NCI-H345 treated with DMSO at 0.1 percent for 48 hours (cell line): ENCODE measurements at regions not wholly inside any gene's neighbourhood (a gene's known extent, or its start where the extent isn't known, plus 50 kb on each side); places are given as distances from the start of the nearest gene placed in this dataset.

ENCODE experiments used
- DNase-seq: peaks from one replicate; lab custom pipeline; 2025; ENCODE audit not compliant: unreplicated experiment; lab: John Stamatoyannopoulos, UW

DNA sequence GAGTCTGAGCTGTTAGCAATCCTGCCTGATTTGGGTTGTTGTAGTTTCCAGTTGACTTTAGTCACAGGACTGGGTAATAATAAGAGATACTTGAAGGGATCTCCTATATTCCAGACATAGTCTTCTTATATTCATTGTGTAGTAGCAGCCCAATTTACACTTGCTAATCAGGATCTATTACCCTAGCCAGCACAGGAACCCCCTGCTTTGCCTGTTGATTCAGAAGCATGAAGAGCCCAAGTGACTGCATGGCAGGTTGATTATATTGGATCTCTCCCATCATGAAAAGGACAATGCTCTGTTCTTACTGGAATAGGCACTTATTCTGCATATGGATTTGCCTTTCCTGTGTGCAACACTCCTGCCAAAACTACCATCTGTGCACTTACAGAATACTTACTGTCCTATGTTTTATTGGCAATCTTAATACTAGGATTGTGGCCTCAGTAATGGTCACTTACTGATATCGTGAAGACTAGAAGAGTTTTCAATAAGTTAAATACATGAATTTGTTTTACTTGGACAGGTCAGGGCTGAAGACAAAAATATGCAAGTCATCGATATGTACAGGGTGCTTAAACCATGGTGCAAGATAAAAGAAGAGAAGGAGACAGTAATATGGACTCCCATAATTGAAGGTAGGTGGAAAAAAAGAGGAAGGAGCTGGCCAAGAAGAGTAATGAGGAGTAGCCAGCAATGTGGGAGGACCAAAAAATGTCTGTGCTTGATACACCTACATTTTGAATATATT is 304.1 kb downstream of the MCTP2 start:
- no peak for DNase-seq

DNA sequence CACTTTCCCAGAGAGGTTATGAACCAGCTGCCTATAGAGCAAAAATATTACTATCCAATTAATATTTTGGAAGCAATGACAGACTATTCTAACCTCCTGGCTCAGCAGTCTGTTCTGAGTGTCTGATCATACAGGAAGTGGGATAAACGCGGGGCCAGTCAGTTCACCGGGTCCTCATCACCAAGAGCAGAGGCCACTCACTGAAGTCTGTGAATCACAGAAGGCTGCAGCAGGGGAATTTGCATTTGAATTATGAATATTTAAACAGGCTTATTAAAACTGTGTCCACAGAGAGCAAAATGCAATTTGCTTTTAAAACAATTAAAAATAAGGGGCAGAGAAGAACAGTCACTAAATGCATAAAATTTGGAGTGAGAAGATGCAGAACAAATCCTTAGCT is 305.2 kb downstream of the MCTP2 start:
- no peak for DNase-seq

DNA sequence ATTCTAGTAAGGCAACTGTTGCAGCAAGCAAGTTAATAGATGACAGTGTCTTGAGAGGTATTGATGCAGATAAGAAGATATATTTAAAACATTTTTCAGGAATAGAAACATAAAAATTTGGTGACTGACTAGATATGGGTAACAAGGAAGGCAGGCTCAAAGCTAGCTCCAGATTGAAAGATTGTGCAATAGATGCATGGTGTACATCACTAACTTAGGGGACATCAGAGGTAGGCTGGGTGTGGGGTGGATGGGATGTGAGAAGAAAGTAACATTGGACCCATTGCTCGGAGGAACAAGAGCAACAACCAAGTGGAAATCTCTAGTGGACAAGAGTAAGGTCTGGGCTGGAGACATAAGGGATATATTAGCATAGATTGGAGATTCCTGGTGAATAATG is 306.9 kb downstream of the MCTP2 start:
- no peak for DNase-seq

DNA sequence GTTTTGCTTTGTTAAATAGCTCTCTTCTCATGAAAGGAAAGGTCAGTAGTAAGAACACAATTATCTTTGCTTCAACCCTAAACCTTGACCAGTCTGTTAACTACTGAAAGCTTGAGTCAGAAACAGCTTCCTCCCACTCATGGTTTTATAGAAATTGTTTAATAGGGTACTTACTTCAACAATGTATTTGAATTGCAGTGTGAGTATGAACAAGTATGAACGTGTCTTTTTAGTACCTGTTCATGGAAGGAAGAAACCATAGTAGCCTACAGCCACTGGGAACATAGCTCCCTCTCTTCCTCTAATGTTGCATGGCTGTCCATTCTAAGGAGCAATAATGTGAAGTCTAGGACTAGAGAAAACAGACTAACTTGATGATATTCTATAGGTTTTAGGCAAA is 311.0 kb downstream of the MCTP2 start:
- no peak for DNase-seq

DNA sequence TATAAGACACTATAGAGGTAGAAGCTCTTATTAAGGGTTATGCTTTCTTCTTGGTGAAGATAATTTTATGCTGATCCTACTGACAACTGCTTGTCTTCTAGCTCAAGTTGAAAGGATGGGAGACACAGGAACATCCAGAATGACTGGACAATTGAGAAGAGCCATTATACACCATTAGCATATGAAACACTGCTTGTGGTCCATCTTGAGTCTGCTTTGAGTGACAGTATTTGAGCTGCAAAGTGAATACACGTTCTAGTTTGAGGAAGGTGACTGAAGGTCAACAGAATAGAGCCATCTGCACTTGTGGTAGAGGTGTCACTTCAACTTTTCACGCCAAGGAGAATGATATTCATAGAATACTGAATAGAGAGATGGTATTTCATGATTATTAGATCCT is 315.4 kb downstream of the MCTP2 start:
- DNase-seq: no peak

DNA sequence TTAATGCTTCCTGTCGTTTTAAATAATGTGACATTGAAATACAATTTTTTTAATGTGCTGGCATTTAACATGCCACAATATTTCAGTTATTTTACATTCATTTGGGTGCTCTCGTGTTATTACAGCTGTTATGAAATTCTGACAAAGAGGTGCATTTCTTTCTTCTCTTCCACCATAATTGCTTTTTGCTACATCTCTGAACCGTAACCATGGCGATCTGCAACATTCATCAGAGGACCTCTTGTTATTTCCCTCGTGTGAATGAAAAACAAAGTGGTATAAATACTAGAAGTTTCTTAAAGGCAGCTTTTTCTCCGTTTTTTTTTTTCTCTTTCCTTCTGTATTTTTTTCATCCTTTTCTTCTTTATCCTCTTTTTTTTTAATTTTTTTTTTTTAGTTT is 316.4 kb downstream of the MCTP2 start:
- no peak for DNase-seq

DNA sequence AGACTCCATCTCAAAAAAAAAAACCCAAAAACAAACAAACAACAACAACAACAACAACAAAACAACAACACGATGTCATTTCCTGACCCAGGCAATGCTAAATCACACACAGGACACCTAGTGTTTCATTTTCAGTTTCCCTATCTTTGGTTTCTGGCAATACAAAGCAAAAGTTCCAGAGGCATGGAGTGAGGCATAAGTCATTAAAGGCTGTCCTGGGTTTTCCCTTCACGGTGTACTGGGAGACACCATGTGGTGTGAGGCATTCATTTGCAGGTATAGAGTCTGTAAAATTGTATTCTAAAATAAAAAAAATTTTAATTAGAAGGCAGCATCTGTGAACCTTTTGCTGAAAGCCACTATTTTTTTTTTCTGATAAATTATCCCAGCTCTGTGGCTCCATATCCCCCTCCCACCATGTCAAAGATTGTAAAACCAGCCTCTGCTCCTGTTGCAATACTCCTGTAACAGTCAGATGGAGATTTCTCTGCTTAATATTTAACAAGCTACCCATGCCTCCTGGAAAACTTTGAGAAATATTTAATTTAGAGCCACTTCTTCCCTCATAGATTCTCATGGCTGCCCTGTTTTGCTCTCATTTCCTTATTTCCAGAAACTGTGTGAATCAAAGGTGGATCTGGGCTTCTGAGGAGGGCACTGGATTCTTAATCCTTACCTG is 324.6 kb downstream of the MCTP2 start:
- DNase-seq: no peak

DNA sequence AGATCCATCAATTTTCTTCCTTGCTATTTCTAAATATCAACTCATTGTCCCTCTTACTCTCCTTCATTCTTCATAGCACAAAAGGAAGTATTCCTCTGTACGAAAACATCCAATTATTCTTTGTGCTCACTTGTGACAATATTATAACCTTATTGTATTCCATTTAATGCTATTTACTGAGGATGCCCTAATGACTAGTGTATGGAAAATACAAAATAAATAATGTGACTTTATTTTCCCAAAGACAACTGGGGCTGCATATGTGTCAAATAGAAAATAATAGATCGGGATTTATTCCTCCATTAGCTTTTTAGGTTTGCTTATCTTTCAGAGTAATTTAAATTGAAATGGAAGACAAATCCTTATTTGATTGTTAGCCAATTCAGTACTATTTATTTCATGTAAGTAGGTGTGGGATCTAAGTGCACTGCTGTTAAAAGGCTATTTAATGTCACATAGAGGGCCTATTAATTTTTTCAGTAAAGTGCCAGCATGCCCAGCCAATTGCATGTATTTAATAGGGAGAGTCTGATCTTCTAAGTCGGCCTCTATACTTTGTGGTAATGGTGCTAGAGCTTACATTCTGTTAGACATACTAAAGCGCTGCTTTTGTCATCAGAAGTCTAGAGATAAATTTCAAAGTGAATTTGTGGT is 329.8 kb downstream of the MCTP2 start:
- no peak for DNase-seq

DNA sequence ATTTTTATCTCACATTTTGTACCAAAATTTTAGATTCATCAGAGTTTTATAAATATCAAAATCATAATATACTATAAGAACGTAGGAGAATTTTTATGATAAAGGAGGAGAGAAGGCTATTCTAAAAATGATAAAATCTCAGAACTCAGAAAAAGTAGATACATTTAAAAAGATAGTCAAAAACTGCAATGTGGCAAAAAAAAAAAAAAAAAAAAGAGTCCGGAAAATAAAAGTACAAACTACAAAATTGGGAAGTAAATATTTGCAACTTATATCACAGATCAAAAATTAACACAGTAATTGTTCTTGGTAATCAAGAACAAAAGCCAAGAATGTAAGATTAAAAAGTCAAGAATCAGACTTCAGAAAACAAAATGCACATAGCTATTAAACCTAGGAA is 332.1 kb downstream of the MCTP2 start:
- no peak for DNase-seq

DNA sequence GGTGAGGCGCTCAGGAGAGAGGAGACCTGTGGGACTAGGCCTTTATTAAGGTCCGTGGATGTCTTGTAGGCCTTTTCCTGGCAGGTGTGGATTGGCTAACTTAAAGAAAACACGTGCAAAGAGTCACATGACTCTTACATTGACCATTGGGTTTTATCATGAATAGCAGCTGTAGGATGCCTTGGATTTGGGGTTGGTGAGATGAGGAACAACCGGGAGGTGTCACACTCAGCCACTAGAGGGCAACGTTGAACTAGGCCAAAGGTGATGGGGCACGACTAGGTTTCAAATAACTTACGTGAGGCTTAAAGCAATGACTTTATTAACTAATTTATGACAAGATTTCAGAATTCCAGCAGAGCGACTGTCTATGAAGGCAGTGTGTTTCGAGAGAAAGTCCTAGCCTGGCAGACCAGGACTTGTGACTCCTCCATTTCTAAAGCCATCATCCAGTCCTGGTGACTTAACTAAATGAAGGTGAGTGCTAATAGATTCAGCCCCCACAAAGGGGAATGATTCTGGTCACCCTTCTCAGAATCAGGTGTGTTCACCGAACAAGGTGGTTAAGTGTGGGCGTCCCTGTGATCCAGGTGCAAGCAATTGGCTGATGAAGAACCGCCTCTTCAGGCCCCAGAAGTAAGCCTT is 345.6 kb downstream of the MCTP2 start:
- DNase-seq: no peak

DNA sequence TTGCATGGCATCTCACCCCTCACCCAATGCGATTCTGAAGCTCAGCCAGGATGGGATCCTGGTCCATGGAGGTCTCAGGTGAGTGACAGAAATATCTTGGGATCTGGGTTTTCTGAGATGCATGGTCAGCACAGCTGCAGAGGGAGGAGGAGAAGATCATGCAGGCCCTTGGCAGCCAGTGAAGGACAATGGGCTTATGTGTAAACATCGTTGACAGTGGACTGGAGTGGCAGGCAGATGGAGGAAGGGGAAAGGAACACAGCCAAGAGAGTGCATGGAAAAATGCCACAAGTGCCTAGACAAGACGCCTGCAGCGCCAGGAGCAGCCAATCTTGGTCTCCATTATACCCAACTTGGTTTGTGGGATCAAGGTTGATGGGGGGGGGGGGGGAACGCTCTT is 347.9 kb downstream of the MCTP2 start:
- DNase-seq: no peak

DNA sequence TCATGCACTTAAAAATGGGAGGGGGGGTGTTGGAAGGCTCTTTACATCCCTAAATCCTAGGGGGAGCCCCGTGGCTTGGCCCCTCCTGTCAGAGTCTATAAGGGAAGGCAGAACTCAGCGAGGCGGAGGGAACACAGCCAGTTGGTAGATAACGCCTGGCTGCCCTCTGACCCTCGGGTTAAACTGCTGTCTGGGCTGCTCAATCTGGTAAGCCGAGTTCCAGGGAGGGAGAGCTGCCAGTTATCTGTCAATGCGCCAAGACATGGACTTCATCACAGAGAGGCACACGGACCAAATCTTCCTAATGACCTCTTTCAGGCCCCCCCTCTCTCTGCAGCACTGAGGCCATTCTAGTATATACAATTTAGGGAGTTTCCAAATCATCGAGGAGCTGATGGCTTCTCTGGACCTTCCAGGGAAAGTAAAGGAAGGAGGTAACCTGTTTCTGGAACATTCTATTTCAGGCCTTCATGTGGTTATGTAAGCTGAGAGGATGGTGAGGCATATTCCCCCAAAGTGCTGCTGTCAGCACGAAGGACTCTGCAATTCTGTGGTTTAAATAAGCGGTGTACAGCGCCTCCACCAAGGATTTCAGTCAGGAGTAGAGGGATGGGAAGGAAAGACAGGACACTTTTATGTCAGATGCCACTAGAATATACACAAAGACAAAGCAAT is 349.0 kb downstream of the MCTP2 start:
- DNase-seq: no peak

DNA sequence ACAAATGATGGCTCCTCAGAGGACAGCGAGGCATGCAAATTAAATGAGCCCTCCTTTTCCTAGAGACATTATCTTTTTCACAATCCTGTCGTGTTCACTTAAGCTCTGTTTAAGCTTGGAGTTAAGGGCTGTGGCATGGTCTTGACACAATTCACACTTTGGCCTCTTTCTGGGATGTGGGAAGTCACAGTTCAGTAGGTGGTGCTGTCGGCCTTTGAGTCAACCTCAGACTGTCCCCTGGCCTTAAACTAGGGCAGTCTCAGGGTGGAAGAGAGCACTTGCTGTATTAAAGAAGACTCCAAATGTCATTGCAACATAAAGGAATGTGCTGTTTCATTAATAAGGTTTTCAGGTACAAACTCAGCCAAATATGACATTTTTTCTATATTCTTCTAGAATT is 351.0 kb downstream of the MCTP2 start:
- no peak for DNase-seq

DNA sequence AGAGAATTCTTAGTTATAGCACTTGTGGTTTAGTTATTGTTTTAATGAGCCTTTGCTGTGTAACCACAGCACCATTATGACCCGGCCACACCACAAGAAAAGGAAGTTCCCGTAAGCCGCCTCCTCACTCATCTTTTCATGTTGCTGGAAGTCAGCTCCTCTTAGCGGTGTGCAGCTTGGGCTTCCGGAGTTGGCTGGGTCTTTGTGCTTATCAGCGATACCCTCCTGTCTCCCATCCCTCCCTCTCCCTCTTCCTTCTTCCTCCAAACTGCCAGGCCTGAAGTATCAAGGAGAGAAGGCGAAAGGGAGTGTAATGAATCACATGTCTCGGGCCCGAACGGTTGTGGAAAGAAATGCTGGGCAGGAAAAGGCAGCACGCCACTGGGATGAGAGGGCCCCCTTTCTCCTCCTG is 353.5 kb downstream of the MCTP2 start:
- DNase-seq: no peak

DNA sequence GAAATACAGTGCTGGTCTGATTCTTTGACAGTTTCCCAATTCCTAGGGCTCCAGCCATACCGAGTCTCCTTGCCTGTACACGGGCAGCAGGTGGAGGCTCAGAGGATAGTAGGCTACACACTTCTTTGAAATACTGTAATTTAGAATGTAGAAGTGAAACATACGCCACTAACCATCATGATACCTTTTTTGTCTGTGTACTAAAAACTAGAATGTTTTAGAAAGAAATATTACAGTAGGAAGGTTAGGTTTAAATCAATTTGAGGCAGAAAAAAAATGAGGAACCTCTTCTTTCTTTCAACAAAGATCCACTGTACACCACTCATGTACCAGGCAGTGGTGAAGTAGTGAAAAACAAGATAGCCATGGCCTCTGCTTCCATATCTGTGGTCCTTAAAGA is 354.7 kb downstream of the MCTP2 start:
- DNase-seq: no peak

DNA sequence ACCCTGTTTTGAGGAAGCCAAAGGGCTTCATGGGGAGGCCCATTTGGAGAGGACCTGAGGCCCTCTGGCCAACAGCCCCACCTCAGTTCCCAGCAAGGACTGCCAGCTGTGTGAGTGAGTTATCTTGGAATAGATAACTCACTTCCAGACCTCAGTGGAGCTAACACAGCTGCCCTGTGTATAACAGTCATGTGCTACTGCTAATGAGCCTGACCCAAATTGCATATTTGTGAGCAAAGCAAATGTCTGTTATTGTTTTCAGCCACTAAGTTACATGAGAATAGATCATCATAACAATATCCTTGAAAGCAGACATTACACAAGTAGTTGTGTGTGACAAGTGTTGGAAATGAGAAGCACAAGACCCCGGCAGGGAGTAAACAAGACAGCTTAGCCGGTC is 355.8 kb downstream of the MCTP2 start:
- DNase-seq: no peak

DNA sequence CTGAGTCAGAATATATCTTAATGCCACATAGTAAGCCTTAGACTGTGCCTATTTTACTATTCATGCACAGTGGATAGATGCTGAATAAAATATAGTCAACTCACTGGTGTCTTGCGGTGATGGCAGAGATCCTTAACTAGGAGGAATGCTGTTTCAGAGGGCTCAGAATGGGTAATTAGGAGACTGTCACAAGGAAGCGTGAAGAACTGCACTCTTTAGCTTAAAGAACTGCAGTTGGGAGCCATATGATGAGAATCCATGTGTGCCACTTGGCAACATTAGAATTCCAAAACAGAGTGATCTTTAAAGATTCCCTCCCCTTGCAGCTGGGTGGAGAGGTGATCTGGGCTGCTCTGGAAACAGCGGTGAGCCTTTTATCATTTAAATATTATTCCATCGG is 357.6 kb downstream of the MCTP2 start:
- DNase-seq: no peak

DNA sequence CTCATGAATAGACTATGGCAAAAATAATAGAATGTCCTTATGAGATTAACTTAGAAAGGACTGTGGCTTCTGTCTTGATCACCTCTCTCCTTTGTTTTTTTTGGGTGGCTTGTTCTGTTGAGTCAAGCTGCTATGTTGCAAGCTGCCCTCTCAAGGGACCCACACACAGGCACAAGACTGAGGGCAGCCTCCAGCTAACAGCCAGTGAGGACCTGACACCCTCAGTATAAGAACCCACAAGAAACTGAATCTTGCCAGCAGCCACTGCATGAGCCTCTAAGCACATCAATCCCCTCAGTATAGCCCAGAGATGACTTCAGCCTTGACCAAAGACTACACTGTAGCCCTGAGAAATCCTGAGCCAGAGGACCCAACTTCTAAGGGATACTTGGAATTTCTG is 361.1 kb downstream of the MCTP2 start:
- DNase-seq: no peak

DNA sequence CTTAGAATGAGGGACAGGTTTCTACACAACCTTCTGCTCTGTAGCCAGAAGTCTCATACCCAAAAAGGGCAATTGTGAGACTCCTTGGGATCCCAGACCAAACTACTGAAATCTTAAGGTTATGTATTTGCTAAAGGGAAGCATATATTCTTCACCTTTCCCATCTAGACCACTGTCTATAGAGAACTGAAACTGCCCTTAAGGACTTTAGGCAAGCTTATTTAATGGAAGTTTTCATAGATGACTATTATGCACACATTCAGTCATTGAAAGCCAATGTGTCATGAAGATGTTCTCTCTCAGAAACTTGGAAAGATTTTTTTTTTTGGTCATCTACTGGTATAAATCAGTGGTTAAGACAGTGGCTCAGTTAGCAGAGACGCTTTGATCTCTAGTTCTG is 365.3 kb downstream of the MCTP2 start:
- no peak for DNase-seq

DNA sequence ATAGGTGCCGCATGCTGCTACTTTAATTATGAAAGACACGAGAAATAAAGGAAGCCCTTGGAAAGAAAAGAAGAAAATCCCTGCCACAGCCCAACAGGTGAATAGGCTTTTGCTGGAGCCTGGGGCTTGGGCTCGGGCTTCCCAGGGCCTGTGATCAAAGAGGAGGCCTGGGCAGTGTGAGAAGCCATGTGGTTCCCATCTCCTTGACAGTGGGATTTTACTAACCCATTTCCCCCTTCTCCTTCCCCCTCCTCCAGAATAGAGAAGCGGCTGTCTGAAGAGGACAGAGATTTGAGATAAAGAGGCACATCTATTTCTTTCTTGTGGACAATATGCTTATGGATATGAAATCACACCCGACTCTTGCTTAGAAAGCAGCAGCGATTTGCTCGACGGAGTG is 369.1 kb downstream of the MCTP2 start:
- DNase-seq: no peak

DNA sequence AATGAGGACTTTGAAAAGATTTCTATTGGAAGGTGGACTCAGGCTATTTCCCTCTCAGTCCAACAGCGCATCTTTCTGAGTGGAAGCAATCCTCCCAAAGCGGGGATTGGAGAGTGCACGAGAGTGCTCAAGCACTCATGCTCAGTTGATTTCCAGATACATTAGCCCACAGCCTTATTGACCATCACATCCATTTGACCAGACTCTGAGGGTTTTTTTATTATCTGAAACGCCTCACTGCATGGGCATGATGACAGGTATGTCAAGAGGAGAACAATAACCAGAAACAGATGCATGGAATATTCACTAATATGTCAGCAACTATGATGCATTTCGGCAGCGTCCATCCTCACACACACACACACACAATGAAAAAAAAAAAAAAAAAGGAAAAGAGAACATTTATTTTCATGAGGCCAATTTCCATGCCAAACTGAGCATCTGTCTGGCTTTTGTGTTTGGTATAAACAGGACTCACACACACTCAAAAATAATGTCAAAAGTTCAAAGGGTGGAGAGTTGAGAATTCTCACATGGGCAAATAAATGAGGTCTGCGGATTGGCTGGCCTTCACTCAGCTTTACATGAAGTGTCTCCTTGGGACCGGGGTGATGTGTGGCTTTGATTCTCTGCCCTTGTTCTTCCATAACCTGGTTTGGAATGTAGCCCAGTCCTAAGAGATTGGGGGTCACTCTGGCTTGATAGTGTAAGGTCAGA is 371.6 kb downstream of the MCTP2 start:
- no peak for DNase-seq
